ENCODE measurements at regions not wholly inside any gene's neighbourhood (a gene's known extent, or its start where the extent isn't known, plus 50 kb on each side); places are given as distances from the start of the nearest gene placed in this dataset.

GRCh38 chr4:176614793-176615192, 177.9 kb downstream of the VEGFC start:
- TF ChIP-seq CTCF (conservative IDR thresholded peaks at IDR 0.05 in 1 of 2, IDR thresholded peaks at IDR 0.05 in 1 of 2; ENCODE audit: extremely low read depth in 1 of 2, insufficient read depth in 1 of 2, low read depth in 1 of 2, low read length in 2 of 2) (no peak), EZH2 (IDR thresholded peaks at IDR 0.05; ENCODE audit: borderline replicate concordance, low read length) (no peak)
